K562 (cell line): ENCODE measurements at regions not wholly inside any gene's neighbourhood (a gene's known extent, or its start where the extent isn't known, plus 50 kb on each side); places are given as distances from the start of the nearest gene placed in this dataset.

Source experiments
- BRCA1 ChIP-seq, 2 experiments: fragments of 450-650 bp in 1 of 2; sonication (generic) in 1 of 2; formaldehyde crosslinking in 1 of 2; IDR thresholded peaks; 2 replicates each; pipeline versions ENCODE4 v1.5.0 to v1.6.1; 2017 to 2020; ENCODE audit warnings: mild to moderate bottlenecking in 1 of 2, missing genetic modification reagents in 1 of 2
- CBFB ChIP-seq: sonication (generic); formaldehyde crosslinking; IDR thresholded peaks from 2 replicates; pipeline ENCODE4 v1.4.0; 2020; ENCODE audit warnings: mild to moderate bottlenecking, missing genetic modification reagents
- CHD2 ChIP-seq: IDR thresholded peaks from 2 replicates; pipeline ENCODE4 v1.6.1; 2011; ENCODE audit warnings: low read depth, low read length
- DPF2 ChIP-seq: fragments of 450-650 bp; IDR thresholded peaks from 2 replicates; pipeline ENCODE4 v1.6.1; 2016
- EP300 ChIP-seq: IDR thresholded peaks from 2 replicates; pipeline ENCODE4 v1.6.1; 2012; ENCODE audit warnings: low read length, improper control_type of control experiment
- NFXL1 ChIP-seq: fragments of 450-650 bp; formaldehyde crosslinking; IDR thresholded peaks from 2 replicates; pipeline ENCODE4 v1.4.0; 2021; ENCODE audit warnings: mild to moderate bottlenecking
- POLR2AphosphoS2 ChIP-seq: IDR thresholded peaks from 2 replicates; pipeline ENCODE4 v1.6.1; 2012; ENCODE audit warnings: low read length, improper control_type of control experiment
- POLR2AphosphoS5 ChIP-seq: IDR thresholded peaks from 2 replicates; pipeline ENCODE4 v1.6.1; 2011; ENCODE audit warnings: mild to moderate bottlenecking, low read depth, low read length, moderate library complexity; ENCODE audit not compliant: control insufficient read depth, insufficient read depth
- SETDB1 ChIP-seq: IDR thresholded peaks from one replicate; pipeline ENCODE4 v1.6.1; 2012; ENCODE audit warnings: low read length, control low read depth, inconsistent platforms
- ZNF197 ChIP-seq: fragments of 200-800 bp; sonication (Bioruptor generic); IDR thresholded peaks from 2 replicates; pipeline ENCODE4 v1.6.1; 2016; ENCODE audit warnings: low read depth, missing genetic modification characterization, missing compliant biosample characterization
- ZNF212 ChIP-seq: fragments of 450-650 bp; formaldehyde crosslinking; IDR thresholded peaks from 2 replicates; pipeline ENCODE4 v1.4.0; 2020; ENCODE audit warnings: mild to moderate bottlenecking
- ZNF274 ChIP-seq: IDR thresholded peaks from 2 replicates; pipeline ENCODE4 v1.6.1; 2011; ENCODE audit warnings: low read depth, mild to moderate bottlenecking, low read length, moderate library complexity, borderline replicate concordance
- ZNF384 ChIP-seq: IDR thresholded peaks from 2 replicates; pipeline ENCODE4 v1.6.1; 2012; ENCODE audit warnings: low read depth, low read length, improper control_type of control experiment
- TF ChIP-seq, protein P1 (sequence below), 3 experiments: IDR thresholded peaks in 2 of 3; conservative IDR thresholded peaks in 1 of 3; 2 replicates each; pipeline ENCODE4 v1.5.1; 2011 to 2012; ENCODE audit warnings: low read length in 3 of 3, mild to moderate bottlenecking in 3 of 3, control low read depth in 2 of 3, improper control_type of control experiment in 1 of 3, inconsistent platforms in 1 of 3, low read depth in 1 of 3, mixed read lengths in 1 of 3, moderate library complexity in 1 of 3; ENCODE audit not compliant: insufficient read depth in 2 of 3

DNA sequence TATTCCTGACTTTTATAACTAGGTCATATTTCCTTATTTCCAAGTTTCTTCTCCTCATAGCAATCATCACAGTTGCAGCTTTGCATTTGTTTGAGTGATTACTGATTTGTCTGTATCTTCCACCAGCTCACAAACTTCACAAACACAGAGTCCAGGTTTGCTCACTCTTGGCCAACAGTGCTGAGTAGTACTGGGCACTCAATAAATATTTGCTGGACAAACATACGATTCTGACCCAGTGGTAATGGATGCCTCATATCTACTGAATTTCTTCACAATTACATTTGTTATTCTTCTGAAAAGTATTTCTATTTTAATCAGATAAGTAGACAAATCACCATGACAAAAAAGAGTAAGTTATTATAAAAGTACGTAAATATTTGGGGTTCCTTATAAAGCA is 516.3 kb downstream of the TDRD15 start:
- no peak for TF ChIP-seq ZNF197
- TF ChIP-seq CHD2 = no peak
- TF ChIP-seq POLR2AphosphoS2 = no peak
- no peak for TF ChIP-seq ZNF274
- TF ChIP-seq SETDB1 = no peak
- no peak for TF ChIP-seq POLR2AphosphoS5
- TF ChIP-seq CBFB (CRISPR knock-in tag) = no peak
- TF ChIP-seq DPF2 = no peak
- TF ChIP-seq, protein P1, sequence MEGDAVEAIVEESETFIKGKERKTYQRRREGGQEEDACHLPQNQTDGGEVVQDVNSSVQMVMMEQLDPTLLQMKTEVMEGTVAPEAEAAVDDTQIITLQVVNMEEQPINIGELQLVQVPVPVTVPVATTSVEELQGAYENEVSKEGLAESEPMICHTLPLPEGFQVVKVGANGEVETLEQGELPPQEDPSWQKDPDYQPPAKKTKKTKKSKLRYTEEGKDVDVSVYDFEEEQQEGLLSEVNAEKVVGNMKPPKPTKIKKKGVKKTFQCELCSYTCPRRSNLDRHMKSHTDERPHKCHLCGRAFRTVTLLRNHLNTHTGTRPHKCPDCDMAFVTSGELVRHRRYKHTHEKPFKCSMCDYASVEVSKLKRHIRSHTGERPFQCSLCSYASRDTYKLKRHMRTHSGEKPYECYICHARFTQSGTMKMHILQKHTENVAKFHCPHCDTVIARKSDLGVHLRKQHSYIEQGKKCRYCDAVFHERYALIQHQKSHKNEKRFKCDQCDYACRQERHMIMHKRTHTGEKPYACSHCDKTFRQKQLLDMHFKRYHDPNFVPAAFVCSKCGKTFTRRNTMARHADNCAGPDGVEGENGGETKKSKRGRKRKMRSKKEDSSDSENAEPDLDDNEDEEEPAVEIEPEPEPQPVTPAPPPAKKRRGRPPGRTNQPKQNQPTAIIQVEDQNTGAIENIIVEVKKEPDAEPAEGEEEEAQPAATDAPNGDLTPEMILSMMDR (IDR thresholded peaks at IDR 0.05 in 2 of 3, conservative IDR thresholded peaks at IDR 0.05 in 1 of 3; ENCODE audit: insufficient read depth in 2 of 3, low read depth in 1 of 3, low read length in 3 of 3) = no peak
- no peak for TF ChIP-seq NFXL1 (CRISPR knock-in tag)
- TF ChIP-seq BRCA1 (IDR thresholded peaks at IDR 0.05) = no peak
- TF ChIP-seq BRCA1 (CRISPR knock-in tag; IDR thresholded peaks at IDR 0.05) = no peak
- no peak for TF ChIP-seq EP300
- no peak for TF ChIP-seq ZNF212
- TF ChIP-seq ZNF384 = no peak
